ENCODE measurements at regions not wholly inside any gene's neighbourhood (a gene's known extent, or its start where the extent isn't known, plus 50 kb on each side); places are given as distances from the start of the nearest gene placed in this dataset.

- TF ChIP-seq, protein P1, sequence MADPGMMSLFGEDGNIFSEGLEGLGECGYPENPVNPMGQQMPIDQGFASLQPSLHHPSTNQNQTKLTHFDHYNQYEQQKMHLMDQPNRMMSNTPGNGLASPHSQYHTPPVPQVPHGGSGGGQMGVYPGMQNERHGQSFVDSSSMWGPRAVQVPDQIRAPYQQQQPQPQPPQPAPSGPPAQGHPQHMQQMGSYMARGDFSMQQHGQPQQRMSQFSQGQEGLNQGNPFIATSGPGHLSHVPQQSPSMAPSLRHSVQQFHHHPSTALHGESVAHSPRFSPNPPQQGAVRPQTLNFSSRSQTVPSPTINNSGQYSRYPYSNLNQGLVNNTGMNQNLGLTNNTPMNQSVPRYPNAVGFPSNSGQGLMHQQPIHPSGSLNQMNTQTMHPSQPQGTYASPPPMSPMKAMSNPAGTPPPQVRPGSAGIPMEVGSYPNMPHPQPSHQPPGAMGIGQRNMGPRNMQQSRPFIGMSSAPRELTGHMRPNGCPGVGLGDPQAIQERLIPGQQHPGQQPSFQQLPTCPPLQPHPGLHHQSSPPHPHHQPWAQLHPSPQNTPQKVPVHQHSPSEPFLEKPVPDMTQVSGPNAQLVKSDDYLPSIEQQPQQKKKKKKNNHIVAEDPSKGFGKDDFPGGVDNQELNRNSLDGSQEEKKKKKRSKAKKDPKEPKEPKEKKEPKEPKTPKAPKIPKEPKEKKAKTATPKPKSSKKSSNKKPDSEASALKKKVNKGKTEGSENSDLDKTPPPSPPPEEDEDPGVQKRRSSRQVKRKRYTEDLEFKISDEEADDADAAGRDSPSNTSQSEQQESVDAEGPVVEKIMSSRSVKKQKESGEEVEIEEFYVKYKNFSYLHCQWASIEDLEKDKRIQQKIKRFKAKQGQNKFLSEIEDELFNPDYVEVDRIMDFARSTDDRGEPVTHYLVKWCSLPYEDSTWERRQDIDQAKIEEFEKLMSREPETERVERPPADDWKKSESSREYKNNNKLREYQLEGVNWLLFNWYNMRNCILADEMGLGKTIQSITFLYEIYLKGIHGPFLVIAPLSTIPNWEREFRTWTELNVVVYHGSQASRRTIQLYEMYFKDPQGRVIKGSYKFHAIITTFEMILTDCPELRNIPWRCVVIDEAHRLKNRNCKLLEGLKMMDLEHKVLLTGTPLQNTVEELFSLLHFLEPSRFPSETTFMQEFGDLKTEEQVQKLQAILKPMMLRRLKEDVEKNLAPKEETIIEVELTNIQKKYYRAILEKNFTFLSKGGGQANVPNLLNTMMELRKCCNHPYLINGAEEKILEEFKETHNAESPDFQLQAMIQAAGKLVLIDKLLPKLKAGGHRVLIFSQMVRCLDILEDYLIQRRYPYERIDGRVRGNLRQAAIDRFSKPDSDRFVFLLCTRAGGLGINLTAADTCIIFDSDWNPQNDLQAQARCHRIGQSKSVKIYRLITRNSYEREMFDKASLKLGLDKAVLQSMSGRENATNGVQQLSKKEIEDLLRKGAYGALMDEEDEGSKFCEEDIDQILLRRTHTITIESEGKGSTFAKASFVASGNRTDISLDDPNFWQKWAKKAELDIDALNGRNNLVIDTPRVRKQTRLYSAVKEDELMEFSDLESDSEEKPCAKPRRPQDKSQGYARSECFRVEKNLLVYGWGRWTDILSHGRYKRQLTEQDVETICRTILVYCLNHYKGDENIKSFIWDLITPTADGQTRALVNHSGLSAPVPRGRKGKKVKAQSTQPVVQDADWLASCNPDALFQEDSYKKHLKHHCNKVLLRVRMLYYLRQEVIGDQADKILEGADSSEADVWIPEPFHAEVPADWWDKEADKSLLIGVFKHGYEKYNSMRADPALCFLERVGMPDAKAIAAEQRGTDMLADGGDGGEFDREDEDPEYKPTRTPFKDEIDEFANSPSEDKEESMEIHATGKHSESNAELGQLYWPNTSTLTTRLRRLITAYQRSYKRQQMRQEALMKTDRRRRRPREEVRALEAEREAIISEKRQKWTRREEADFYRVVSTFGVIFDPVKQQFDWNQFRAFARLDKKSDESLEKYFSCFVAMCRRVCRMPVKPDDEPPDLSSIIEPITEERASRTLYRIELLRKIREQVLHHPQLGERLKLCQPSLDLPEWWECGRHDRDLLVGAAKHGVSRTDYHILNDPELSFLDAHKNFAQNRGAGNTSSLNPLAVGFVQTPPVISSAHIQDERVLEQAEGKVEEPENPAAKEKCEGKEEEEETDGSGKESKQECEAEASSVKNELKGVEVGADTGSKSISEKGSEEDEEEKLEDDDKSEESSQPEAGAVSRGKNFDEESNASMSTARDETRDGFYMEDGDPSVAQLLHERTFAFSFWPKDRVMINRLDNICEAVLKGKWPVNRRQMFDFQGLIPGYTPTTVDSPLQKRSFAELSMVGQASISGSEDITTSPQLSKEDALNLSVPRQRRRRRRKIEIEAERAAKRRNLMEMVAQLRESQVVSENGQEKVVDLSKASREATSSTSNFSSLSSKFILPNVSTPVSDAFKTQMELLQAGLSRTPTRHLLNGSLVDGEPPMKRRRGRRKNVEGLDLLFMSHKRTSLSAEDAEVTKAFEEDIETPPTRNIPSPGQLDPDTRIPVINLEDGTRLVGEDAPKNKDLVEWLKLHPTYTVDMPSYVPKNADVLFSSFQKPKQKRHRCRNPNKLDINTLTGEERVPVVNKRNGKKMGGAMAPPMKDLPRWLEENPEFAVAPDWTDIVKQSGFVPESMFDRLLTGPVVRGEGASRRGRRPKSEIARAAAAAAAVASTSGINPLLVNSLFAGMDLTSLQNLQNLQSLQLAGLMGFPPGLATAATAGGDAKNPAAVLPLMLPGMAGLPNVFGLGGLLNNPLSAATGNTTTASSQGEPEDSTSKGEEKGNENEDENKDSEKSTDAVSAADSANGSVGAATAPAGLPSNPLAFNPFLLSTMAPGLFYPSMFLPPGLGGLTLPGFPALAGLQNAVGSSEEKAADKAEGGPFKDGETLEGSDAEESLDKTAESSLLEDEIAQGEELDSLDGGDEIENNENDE (IDR thresholded peaks at IDR 0.05; ENCODE audit: insufficient replicate concordance, low read length), result no peak
Observed at GRCh38 chr7:56229631-56230030, 113.4 kb upstream of the NUPR2 start (continued).

All from H1 (cell line).